SK-N-SH (cell line): ENCODE measurements at regions not wholly inside any gene's neighbourhood (a gene's known extent, or its start where the extent isn't known, plus 50 kb on each side); places are given as distances from the start of the nearest gene placed in this dataset.

Experiments used
- CTCF ChIA-PET: fragments of 300-600, 350-600 bp; formaldehyde crosslinking; extraction: SDS; loops from one replicate; lab custom pipeline; 2021; lab: Yijun Ruan, JAX
- POLR2A ChIA-PET: fragments of 350-600 bp; sonication (Branson Sonifier 250); formaldehyde crosslinking; extraction: SDS; loops from one replicate; lab custom pipeline; 2020; ENCODE audit warnings: antibody characterized with exemption, inconsistent platforms; lab: Yijun Ruan, JAX
- DNase-seq: peaks from one replicate; pipeline ENCODE4 v3.0.0; 2012
- H2AFZ ChIP-seq: fragments of 200-600 bp; sonication (generic); 2 replicates; pipeline ENCODE4 v1.8.1; 2016; ENCODE audit warnings: antibody characterized with exemption, mild to moderate bottlenecking, low read depth
- H3F3A ChIP-seq: fragments of 200-600 bp; sonication (generic); replicated peaks from 2 replicates; pipeline ENCODE3; 2016; ENCODE audit warnings: antibody characterized with exemption, mild to moderate bottlenecking; ENCODE audit not compliant: insufficient read depth
- H3K27ac ChIP-seq, 2 experiments: fragments of 200-500 bp in 1 of 2; fragments of 200-600 bp in 1 of 2; sonication (Bioruptor generic) in 1 of 2; sonication (generic), shearing (Covaris generic) in 1 of 2; 2 replicates each; pipeline versions ENCODE4 v1.5.1 to v1.6.1; 2014 to 2016; ENCODE audit warnings: low read depth in 2 of 2, inconsistent platforms in 1 of 2, low read length in 1 of 2, mild to moderate bottlenecking in 1 of 2, mixed read lengths in 1 of 2
- H3K27me3 ChIP-seq: fragments of 200-600 bp; sonication (generic), shearing (Covaris generic); 2 replicates; pipeline ENCODE4 v1.6.1; 2016; ENCODE audit warnings: mixed run types; ENCODE audit not compliant: insufficient read depth
- H3K36me3 ChIP-seq, 2 experiments: fragments of 200-500 bp in 1 of 2; fragments of 200-600 bp in 1 of 2; sonication (Bioruptor generic) in 1 of 2; sonication (generic) in 1 of 2; replicated peaks in 1 of 2; 2 replicates each; pipeline versions ENCODE3 to v1.5.1; 2014 to 2016; ENCODE audit warnings: low read length in 1 of 2, mild to moderate bottlenecking in 1 of 2; ENCODE audit not compliant: insufficient read depth in 2 of 2, control insufficient read depth in 1 of 2
- H3K4me1 ChIP-seq, 2 experiments: fragments of 200-500 bp in 1 of 2; fragments of 200-600 bp in 1 of 2; sonication (Bioruptor generic) in 1 of 2; sonication (generic), shearing (Covaris generic) in 1 of 2; 2 replicates each; pipeline versions ENCODE4 v1.5.1 to v1.6.1; 2014 to 2016; ENCODE audit warnings: low read depth in 1 of 2, low read length in 1 of 2, mixed run types in 1 of 2; ENCODE audit not compliant: insufficient read depth in 2 of 2, control insufficient read depth in 1 of 2
- H3K4me2 ChIP-seq: fragments of 200-600 bp; sonication (generic), shearing (Covaris generic); 2 replicates; pipeline ENCODE4 v1.6.1; 2017; ENCODE audit warnings: mixed run types
- H3K4me3 ChIP-seq, 2 experiments: fragments of 200-500 bp in 1 of 2; fragments of 200-600 bp in 1 of 2; sonication (Bioruptor generic) in 1 of 2; sonication (generic), shearing (Covaris generic) in 1 of 2; 2 replicates each; pipeline versions ENCODE4 v1.5.1 to v1.8.1; 2014 to 2016; ENCODE audit warnings: low read depth in 2 of 2, inconsistent platforms in 1 of 2, low read length in 1 of 2, mild to moderate bottlenecking in 1 of 2, mixed read lengths in 1 of 2, moderate library complexity in 1 of 2
- H3K79me2 ChIP-seq: fragments of 200-600 bp; sonication (generic); 2 replicates; pipeline ENCODE4 v1.8.1; 2017; ENCODE audit warnings: mild to moderate bottlenecking; ENCODE audit not compliant: insufficient read depth
- H3K9ac ChIP-seq: fragments of 200-600 bp; sonication (generic); 2 replicates; pipeline ENCODE4 v1.6.1; 2017; ENCODE audit warnings: mixed run types
- H3K9me2 ChIP-seq: fragments of 200-600 bp; sonication (generic); 2 replicates; pipeline ENCODE4 v1.6.1; 2017; ENCODE audit warnings: mixed run types
- H3K9me3 ChIP-seq: fragments of 200-600 bp; sonication (generic); 2 replicates; pipeline ENCODE4 v1.6.1; 2017; ENCODE audit warnings: mixed run types, mild to moderate bottlenecking, moderate library complexity
- H4K20me1 ChIP-seq: fragments of 200-600 bp; sonication (generic); 2 replicates; pipeline ENCODE4 v1.6.1; 2017; ENCODE audit warnings: mild to moderate bottlenecking, mixed run types; ENCODE audit not compliant: insufficient read depth
- ELF1 ChIP-seq: IDR thresholded peaks from 2 replicates; pipeline ENCODE4 v1.4.0; 2012
- FOSL2 ChIP-seq: IDR thresholded peaks from 2 replicates; pipeline ENCODE4 v1.4.0; 2012; ENCODE audit warnings: low read depth, mild to moderate bottlenecking, moderate library complexity, borderline replicate concordance
- FOXJ3 ChIP-seq: sonication (generic); formaldehyde crosslinking; IDR thresholded peaks from 2 replicates; pipeline ENCODE4 v1.5.1; 2020; ENCODE audit warnings: mild to moderate bottlenecking, missing genetic modification reagents
- GABPA ChIP-seq: IDR thresholded peaks from 2 replicates; pipeline ENCODE4 v1.4.0; 2012; ENCODE audit warnings: low read depth, mild to moderate bottlenecking
- GATA2 ChIP-seq: sonication (generic); formaldehyde crosslinking; IDR thresholded peaks from 2 replicates; pipeline ENCODE4 v1.5.0; 2020; ENCODE audit warnings: mild to moderate bottlenecking, missing genetic modification reagents
- IRF3 ChIP-seq: fragments of 150-350 bp; IDR thresholded peaks from 2 replicates; pipeline ENCODE4 v1.6.1; 2016; ENCODE audit warnings: mild to moderate bottlenecking, low read depth, low read length
- JUND ChIP-seq: IDR thresholded peaks from 2 replicates; pipeline ENCODE4 v1.4.0; 2012
- MEF2A ChIP-seq: IDR thresholded peaks from 2 replicates; pipeline ENCODE4 v1.4.0; 2012; ENCODE audit warnings: low read depth, borderline replicate concordance
- NFIC ChIP-seq: IDR thresholded peaks from 2 replicates; pipeline ENCODE4 v1.4.0; 2012; ENCODE audit warnings: borderline replicate concordance
- RAD21 ChIP-seq: IDR thresholded peaks from 2 replicates; pipeline ENCODE4 v1.6.1; 2012; ENCODE audit warnings: mild to moderate bottlenecking, low read length
- SIN3A ChIP-seq: IDR thresholded peaks from 2 replicates; pipeline ENCODE4 v1.6.1; 2012; ENCODE audit warnings: low read depth, mild to moderate bottlenecking, low read length, moderate library complexity, borderline replicate concordance
- TAF1 ChIP-seq: IDR thresholded peaks from 2 replicates; pipeline ENCODE4 v1.6.1; 2012; ENCODE audit warnings: low read depth, mild to moderate bottlenecking, low read length, moderate library complexity, borderline replicate concordance
- TCF12 ChIP-seq: IDR thresholded peaks from 2 replicates; pipeline ENCODE4 v1.4.0; 2012
- TEAD4 ChIP-seq: IDR thresholded peaks from 2 replicates; pipeline ENCODE4 v1.4.0; 2012; ENCODE audit warnings: mild to moderate bottlenecking, borderline replicate concordance; ENCODE audit not compliant: insufficient read depth
- WGBS: methylation state at CpG from one replicate; pipeline ENCODE4 v1.1.6; 2017; ENCODE audit warnings: low lambda C conversion rate; 5-methylcytosine and 5-hydroxymethylcytosine counted together
- TF ChIP-seq, protein P1 (sequence below): IDR thresholded peaks from 2 replicates; pipeline ENCODE4 v1.4.0; 2012; ENCODE audit warnings: low read depth, borderline replicate concordance
- TF ChIP-seq, protein P2 (sequence below): fragments of 200-600 bp; sonication (generic); IDR thresholded peaks from 2 replicates; pipeline ENCODE4 v1.6.1; 2017; ENCODE audit warnings: antibody characterized with exemption, mild to moderate bottlenecking, moderate library complexity
- TF ChIP-seq, protein P3 (sequence below): IDR thresholded peaks from 2 replicates; pipeline ENCODE4 v1.4.0; 2012; ENCODE audit warnings: low read depth, borderline replicate concordance

DNA sequence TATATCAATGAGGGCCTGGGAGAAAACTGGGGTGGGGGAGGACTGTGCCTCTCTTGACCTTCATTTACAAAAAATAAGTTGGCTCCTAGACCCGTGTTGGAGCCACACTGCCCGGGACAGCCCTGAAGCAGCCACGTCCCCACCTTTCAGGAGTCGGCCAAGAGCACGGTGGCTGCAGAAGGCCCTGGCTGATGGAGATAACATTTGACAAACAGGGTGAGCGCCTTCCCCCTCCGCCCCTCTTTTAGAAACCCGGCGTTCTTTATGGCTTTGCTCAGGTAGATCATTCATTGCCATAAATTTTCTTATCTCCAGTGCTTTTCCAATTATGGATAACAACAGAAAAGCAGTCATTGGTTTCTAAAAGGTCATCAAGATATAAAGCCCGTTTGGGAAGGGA, 398.1 kb upstream of the TNRC6C start:
- no peaks in the 10 kb centered on the region for H3K9me2 ChIP-seq
- no peak for TF ChIP-seq RAD21
- no peak for TF ChIP-seq GABPA
- no peak for TF ChIP-seq NFIC
- TF ChIP-seq FOXJ3 = no peak
- TF ChIP-seq, protein P1, sequence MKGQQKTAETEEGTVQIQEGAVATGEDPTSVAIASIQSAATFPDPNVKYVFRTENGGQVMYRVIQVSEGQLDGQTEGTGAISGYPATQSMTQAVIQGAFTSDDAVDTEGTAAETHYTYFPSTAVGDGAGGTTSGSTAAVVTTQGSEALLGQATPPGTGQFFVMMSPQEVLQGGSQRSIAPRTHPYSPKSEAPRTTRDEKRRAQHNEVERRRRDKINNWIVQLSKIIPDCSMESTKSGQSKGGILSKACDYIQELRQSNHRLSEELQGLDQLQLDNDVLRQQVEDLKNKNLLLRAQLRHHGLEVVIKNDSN = no peak
- TF ChIP-seq SIN3A = no peak
- no peak for TF ChIP-seq TCF12
- TF ChIP-seq GATA2 (CRISPR knock-in tag) = no peak
- no peak for TF ChIP-seq IRF3
- TF ChIP-seq FOSL2 = no peak
- no peak for TF ChIP-seq TAF1
- TF ChIP-seq TEAD4 = no peak
- TF ChIP-seq, protein P2, sequence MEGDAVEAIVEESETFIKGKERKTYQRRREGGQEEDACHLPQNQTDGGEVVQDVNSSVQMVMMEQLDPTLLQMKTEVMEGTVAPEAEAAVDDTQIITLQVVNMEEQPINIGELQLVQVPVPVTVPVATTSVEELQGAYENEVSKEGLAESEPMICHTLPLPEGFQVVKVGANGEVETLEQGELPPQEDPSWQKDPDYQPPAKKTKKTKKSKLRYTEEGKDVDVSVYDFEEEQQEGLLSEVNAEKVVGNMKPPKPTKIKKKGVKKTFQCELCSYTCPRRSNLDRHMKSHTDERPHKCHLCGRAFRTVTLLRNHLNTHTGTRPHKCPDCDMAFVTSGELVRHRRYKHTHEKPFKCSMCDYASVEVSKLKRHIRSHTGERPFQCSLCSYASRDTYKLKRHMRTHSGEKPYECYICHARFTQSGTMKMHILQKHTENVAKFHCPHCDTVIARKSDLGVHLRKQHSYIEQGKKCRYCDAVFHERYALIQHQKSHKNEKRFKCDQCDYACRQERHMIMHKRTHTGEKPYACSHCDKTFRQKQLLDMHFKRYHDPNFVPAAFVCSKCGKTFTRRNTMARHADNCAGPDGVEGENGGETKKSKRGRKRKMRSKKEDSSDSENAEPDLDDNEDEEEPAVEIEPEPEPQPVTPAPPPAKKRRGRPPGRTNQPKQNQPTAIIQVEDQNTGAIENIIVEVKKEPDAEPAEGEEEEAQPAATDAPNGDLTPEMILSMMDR = no peak
- TF ChIP-seq ELF1 = no peak
- no peak for TF ChIP-seq JUND
- no peak for TF ChIP-seq MEF2A
- TF ChIP-seq, protein P3, sequence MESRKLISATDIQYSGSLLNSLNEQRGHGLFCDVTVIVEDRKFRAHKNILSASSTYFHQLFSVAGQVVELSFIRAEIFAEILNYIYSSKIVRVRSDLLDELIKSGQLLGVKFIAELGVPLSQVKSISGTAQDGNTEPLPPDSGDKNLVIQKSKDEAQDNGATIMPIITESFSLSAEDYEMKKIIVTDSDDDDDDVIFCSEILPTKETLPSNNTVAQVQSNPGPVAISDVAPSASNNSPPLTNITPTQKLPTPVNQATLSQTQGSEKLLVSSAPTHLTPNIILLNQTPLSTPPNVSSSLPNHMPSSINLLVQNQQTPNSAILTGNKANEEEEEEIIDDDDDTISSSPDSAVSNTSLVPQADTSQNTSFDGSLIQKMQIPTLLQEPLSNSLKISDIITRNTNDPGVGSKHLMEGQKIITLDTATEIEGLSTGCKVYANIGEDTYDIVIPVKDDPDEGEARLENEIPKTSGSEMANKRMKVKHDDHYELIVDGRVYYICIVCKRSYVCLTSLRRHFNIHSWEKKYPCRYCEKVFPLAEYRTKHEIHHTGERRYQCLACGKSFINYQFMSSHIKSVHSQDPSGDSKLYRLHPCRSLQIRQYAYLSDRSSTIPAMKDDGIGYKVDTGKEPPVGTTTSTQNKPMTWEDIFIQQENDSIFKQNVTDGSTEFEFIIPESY = no peak
- H2AFZ ChIP-seq = no peak overlapping the region
- whole genome bisulfite sequencing = 51% methylated on average over 10 of the region's 10 CpGs
- H3K27me3 ChIP-seq = peaks cover 46% of the 10 kb centered on the region
- H3K79me2 ChIP-seq = no peaks in the 10 kb centered on the region
- H3K27ac ChIP-seq = no peak overlapping the region
- H3K9ac ChIP-seq = no peak overlapping the region
- no peaks in the 10 kb centered on the region for H3K9me3 ChIP-seq
- POLR2A ChIA-PET = interaction anchor here (0.6 kb wide), 1 partner anchor 1606 kb away, joined by 3 read pairs; no protein-coding TSS in a partner anchor
- H3K36me3 ChIP-seq = no peaks in the 10 kb centered on the region
- no peak overlapping the region for H3K4me2 ChIP-seq
- peaks cover 0 to 12% of the 10 kb centered on the region in 2 experiments; a peak in 1 of 4 replicates for H3K4me1 ChIP-seq
- no peak overlapping the region for H3K4me3 ChIP-seq
- DNase-seq = no peak
- CTCF ChIA-PET = no interaction called here
- no peaks in the 10 kb centered on the region for H3F3A ChIP-seq
- no peaks in the 10 kb centered on the region for H4K20me1 ChIP-seq
